SK-N-SH treated with all-trans-retinoic acid at 6 μM for 48 hours (cell line): ENCODE measurements at regions not wholly inside any gene's neighbourhood (a gene's known extent, or its start where the extent isn't known, plus 50 kb on each side); places are given as distances from the start of the nearest gene placed in this dataset.

Experiments
- CSDC2 ChIP-seq: fragments of 250-450 bp; sonication (Bioruptor Pico); IDR thresholded peaks from 2 replicates; pipeline ENCODE4 v1.5.0; 2020; ENCODE audit warnings: mild to moderate bottlenecking, moderate library complexity
- GLIS3 ChIP-seq: fragments of 250-450 bp; sonication (Bioruptor Pico); IDR thresholded peaks from 2 replicates; pipeline ENCODE4 v1.5.0; 2020; ENCODE audit warnings: mild to moderate bottlenecking, moderate library complexity
- ISL1 ChIP-seq: fragments of 250-450 bp; sonication (Bioruptor Pico); IDR thresholded peaks from 2 replicates; pipeline ENCODE4 v2.1.2; 2022; ENCODE audit warnings: mild to moderate bottlenecking, moderate library complexity
- RARB ChIP-seq: fragments of 250-450 bp; sonication (Bioruptor Pico); IDR thresholded peaks from 2 replicates; pipeline ENCODE4 v1.8.0; 2021; ENCODE audit warnings: mild to moderate bottlenecking, moderate library complexity
- TCF4 ChIP-seq: fragments of 250-450 bp; sonication (Bioruptor Pico); IDR thresholded peaks from 2 replicates; pipeline ENCODE4 v1.8.0; 2021; ENCODE audit warnings: mild to moderate bottlenecking, moderate library complexity, borderline replicate concordance
- TOX ChIP-seq: fragments of 250-450 bp; sonication (Bioruptor Pico); IDR thresholded peaks from 2 replicates; pipeline ENCODE4 v1.8.0; 2021; ENCODE audit warnings: mild to moderate bottlenecking, moderate library complexity, borderline replicate concordance
- ZFP3 ChIP-seq: fragments of 250-450 bp; sonication (Bioruptor Pico); IDR thresholded peaks from 2 replicates; pipeline ENCODE4 v1.5.0; 2020; ENCODE audit warnings: mild to moderate bottlenecking, moderate library complexity
- ZNF565 ChIP-seq: fragments of 450-650 bp; formaldehyde crosslinking; conservative IDR thresholded peaks from 2 replicates; pipeline ENCODE4 v1.5.0; 2020; ENCODE audit warnings: low read depth, mild to moderate bottlenecking, moderate library complexity
- ZNF8 ChIP-seq: fragments of 450-650 bp; formaldehyde crosslinking; IDR thresholded peaks from 2 replicates; pipeline ENCODE4 v1.5.0; 2020; ENCODE audit warnings: mild to moderate bottlenecking, moderate library complexity
- TF ChIP-seq, protein P1 (sequence below): fragments of 250-450 bp; sonication (Bioruptor Pico); IDR thresholded peaks from 2 replicates; pipeline ENCODE4 v1.8.0; 2020; ENCODE audit warnings: mild to moderate bottlenecking, moderate library complexity, borderline replicate concordance
- TF ChIP-seq, protein P2 (sequence below): fragments of 250-450 bp; sonication (Bioruptor Pico); IDR thresholded peaks from 2 replicates; pipeline ENCODE4 v1.8.0; 2021; ENCODE audit warnings: low read depth, mild to moderate bottlenecking, moderate library complexity, borderline replicate concordance
- TF ChIP-seq, protein P3 (sequence below): fragments of 250-450 bp; sonication (Bioruptor Pico); IDR thresholded peaks from 2 replicates; pipeline ENCODE4 v1.5.1; 2020; ENCODE audit warnings: low read depth, mild to moderate bottlenecking, moderate library complexity

DNA sequence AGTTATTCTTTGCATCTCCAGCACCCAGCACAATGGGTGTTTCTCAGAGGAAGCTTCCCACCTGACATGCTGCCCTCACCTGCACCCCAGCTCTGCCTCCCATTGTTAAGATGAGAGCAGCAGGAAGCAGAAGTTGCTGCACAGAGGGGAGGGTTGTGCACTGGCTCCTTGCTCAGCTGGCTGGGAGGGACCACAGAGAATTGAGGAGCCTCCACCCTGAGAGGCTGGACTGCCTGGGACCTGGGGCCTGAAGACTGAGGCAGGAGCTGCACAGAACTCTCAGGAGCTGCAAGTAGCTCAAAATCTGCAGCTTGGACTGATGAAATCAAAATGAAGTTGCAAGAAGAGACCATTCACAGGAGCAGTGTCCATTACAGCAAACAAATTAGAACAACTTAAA, 222.3 kb upstream of the LINGO1 start:
- TF ChIP-seq TOX (CRISPR knock-in tag) (no peak), ISL1 (CRISPR knock-in tag) (no peak), ZNF8 (CRISPR knock-in tag) (no peak), CSDC2 (CRISPR knock-in tag) (no peak), ZFP3 (CRISPR knock-in tag) (no peak), TCF4 (CRISPR knock-in tag) (no peak), RARB (no peak), ZNF565 (CRISPR knock-in tag) (no peak), GLIS3 (CRISPR knock-in tag) (no peak)
- TF ChIP-seq, protein P1, sequence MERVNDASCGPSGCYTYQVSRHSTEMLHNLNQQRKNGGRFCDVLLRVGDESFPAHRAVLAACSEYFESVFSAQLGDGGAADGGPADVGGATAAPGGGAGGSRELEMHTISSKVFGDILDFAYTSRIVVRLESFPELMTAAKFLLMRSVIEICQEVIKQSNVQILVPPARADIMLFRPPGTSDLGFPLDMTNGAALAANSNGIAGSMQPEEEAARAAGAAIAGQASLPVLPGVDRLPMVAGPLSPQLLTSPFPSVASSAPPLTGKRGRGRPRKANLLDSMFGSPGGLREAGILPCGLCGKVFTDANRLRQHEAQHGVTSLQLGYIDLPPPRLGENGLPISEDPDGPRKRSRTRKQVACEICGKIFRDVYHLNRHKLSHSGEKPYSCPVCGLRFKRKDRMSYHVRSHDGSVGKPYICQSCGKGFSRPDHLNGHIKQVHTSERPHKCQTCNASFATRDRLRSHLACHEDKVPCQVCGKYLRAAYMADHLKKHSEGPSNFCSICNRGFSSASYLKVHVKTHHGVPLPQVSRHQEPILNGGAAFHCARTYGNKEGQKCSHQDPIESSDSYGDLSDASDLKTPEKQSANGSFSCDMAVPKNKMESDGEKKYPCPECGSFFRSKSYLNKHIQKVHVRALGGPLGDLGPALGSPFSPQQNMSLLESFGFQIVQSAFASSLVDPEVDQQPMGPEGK (CRISPR knock-in tag) = no peak
- TF ChIP-seq, protein P2, sequence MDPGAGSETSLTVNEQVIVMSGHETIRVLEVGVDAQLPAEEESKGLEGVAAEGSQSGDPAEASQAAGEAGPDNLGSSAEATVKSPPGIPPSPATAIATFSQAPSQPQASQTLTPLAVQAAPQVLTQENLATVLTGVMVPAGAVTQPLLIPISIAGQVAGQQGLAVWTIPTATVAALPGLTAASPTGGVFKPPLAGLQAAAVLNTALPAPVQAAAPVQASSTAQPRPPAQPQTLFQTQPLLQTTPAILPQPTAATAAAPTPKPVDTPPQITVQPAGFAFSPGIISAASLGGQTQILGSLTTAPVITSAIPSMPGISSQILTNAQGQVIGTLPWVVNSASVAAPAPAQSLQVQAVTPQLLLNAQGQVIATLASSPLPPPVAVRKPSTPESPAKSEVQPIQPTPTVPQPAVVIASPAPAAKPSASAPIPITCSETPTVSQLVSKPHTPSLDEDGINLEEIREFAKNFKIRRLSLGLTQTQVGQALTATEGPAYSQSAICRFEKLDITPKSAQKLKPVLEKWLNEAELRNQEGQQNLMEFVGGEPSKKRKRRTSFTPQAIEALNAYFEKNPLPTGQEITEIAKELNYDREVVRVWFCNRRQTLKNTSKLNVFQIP (CRISPR knock-in tag) = no peak
- TF ChIP-seq, protein P3, sequence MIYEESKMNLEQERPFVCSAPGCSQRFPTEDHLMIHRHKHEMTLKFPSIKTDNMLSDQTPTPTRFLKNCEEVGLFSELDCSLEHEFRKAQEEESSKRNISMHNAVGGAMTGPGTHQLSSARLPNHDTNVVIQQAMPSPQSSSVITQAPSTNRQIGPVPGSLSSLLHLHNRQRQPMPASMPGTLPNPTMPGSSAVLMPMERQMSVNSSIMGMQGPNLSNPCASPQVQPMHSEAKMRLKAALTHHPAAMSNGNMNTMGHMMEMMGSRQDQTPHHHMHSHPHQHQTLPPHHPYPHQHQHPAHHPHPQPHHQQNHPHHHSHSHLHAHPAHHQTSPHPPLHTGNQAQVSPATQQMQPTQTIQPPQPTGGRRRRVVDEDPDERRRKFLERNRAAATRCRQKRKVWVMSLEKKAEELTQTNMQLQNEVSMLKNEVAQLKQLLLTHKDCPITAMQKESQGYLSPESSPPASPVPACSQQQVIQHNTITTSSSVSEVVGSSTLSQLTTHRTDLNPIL (CRISPR knock-in tag) = no peak
